Activated T-cell treated with anti-CD3 and anti-CD28 coated beads for 4 hours (primary cell): ENCODE measurements at regions not wholly inside any gene's neighbourhood (a gene's known extent, or its start where the extent isn't known, plus 50 kb on each side); places are given as distances from the start of the nearest gene placed in this dataset.
"Not testable (repeated sequence)": the region's sequence is repeated elsewhere in the genome, so short reads cannot be mapped to it uniquely, and the experiment has no call there.

Source experiments
- DNase-seq: peaks from one replicate; pipeline ENCODE4 v3.0.0-alpha.2; 2020

DNA sequence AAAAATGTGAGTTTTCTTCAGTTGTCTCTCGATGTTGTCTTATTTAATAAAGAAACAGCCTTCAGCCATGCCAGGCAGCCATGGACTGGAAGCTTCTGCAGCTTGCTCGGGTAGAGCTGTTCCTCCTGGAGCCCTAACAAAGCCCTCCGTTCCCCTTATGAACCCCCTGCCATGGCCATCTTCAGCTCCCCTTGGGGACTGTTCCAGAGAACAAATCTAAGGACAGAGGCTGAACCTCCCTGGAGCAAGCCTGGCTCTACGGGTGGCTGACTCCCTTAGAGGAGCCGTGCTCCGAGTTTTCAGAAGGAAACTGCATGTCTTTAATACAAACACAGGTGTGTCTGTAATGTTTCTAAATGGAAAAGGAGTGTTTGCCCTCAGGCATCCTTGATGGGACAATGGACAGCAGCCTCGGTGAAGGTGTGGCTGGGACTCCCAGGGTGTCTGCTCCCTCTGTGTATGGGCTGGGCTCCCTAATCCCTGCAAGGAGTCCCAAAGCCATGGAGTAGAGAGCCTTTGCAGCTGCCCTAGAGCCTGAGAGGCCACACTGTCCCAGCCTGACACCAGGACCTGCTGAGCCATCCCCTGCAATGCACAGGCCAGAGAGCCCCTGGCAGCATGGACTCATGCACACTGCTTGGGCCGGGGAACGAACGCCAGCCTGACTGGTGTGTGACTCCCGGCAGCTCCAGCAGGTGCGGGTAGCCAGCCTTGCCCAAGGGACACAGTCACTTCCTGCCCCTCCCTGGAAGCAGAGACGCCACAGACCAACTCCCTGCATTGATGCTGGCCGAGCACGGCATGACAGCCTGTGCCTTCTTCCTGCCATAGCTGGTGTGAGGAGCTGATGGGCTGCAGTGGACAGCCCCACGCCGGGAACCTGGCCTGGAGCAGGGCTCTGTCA lies 381.8 kb downstream of the TCERG1L start:
- DNase-seq = no peak

DNA sequence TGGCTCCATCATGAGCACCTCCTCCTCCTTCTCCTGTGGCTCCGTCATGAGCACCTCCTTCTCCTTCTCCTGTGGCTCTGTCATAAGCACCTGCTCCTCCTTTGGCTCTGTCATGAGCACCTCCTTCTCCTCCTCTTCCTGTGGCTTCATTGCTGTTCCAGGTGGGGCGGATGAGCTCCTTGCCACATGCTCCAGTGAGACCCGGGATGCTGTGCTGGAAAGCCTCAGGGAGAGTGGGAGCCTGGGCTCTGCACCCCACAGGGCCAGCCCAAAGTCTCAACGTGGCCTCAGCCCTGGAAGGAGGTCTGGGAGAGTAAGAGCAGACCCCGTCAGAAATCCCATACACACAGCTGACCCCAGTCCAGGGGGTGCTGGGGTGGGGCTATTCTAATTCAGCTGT lies 380.7 kb downstream of the TCERG1L start:
- DNase-seq = no peak

DNA sequence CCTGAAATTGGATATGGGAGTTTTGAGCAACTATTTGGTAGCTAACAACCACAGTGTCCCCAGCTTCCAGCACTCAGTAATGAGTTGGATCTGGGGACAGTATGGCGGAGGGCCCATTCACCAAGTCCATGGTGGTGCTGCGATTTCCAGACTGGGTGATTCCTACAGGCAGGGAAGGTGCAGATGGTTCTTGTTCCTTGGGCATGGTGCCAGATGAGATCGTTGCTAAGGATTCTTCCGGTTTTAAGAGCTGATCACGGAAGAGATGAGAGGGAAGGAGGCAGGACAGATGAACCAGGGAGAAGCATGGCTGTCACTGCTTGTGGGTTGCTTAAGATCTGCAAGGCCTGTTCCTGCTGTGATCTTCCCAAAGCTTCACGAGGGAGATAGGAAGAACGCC lies 380.3 kb downstream of the TCERG1L start:
- DNase-seq = no peak

DNA sequence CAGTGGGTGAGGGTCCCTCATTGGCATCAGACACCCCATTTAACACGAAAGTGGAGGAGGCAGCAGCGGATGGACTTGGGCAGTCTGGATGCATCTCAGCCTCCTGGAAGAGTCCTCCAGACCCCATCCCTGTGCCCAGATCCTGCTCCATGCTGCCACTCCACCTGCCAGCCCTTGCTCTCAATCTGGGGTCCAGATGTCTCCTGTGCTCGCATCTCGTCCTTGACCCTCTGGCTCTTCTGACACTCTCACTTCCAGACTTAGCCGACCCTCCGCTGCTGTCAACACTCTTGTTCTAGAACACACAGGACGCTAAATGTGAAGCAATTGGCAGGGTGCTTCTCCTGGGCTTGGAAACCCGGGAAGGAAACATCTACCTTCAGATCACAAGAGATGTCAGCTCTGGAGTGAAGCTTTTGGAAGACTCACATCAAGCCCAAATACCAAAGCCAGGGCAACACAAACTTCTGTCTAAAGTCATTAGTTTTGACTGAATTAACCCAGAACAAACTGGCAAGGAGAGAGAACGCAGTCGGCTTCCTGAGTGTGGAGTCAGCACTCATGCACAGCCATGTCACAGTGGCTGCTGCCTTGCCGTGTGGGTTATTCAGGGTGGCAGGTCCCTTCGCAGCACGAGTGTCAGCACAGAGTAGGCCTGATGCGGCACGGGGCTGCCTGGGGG lies 379.1 kb downstream of the TCERG1L start:
- DNase-seq = no peak

DNA sequence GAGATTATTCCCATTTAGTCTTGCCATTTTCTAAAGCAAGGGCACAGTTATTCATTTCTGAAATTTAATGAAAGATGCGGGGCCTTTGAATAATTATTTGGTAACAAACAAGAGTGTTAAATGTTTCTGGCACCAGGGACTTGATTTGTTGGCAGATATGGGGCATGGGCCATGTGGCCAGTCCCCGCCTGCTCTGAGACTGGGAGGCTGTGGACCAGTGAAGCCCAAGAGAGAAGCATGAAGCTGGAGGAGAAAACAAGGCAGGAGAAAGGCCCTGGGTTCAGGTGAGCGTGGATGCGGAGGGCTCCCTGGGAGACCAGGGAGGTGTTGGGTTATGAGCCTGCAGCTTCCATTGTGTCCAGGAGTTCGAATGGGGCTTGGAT lies 378.5 kb downstream of the TCERG1L start:
- DNase-seq = no peak

DNA sequence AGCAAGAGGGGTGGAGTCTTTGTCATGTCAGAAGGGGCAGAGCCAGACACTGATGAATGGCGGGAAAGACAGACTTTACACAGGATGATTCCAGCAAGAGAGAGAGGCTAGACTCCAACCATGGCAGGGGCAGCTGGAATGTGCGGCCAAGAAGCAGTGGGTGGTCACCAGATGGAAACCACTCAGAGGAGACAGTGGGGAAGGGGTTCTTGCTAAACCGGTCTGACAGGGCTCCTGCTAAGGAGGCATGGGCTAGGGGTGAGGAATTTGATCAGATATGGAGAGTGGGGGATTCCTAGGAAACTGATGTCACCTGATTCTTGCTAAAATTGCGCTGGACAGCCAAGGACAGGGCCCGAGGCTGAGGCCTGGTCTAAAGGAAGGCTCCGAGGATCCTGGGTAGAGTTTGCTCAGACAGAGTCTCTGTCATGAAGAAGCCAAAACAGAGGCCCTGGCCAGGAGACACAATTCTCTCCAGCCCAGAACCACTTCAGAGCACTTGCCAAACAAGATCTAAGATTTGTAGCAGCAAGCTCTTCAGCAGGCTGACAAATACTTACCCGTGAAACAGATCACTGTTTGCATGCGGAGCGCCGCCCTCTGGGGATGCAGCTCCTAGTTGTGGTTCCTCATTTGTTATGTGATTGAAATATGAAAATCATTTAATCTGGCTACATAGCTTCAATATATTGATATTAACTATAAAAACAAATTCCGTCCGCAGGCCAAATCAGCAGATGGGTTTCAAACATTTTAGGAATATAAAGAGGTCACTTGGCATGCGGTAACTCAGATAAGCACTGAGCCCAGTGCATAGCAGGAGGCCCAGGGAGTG lies 377.0 kb downstream of the TCERG1L start:
- no peak for DNase-seq

DNA sequence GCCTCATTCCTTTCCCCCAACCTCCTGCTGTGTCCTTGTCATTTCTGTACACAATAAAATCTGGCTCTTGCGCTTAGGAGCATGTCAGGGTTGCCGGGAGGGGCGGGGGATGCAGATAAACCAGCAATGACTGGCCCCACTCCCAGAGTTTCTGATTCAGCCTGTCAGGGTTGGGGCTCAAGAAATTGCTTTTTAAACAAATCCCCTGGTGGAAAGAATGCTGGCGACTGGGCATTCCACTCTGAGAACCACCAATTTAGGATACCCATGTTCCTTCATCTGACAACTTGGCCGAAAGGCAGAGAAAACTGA lies 376.4 kb downstream of the TCERG1L start:
- no peak for DNase-seq

DNA sequence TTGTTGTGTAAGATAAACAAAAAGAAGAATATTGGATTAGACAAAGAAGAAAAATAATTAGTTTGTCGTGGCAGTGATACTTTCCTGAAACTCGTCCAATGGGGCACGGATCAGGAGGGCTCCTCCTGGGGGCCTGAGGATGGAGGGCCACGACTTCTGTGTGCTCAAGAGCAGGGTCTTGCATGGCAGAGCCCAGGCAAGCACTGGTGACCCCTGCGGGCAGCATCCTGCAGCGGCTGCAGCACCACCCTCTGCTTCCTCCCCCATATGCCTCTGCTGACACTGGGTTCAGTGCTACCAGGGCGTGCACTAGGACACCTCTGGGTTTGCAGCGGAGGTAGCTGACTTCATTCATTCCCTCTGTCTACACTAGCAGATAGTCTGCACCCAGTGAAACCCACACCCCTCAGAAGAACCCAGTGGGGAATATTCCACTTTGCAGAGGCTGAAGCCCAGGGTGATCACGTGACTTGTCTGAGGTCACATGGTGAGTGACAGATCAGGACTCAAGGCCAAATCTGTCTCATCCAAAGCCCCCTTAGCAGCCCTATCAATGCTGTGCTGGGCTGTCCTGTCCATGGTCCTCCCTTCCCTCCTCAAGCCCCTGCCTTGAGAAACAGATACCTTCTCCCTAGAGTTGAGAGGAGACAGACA lies 375.5 kb downstream of the TCERG1L start:
- DNase-seq = no peak

DNA sequence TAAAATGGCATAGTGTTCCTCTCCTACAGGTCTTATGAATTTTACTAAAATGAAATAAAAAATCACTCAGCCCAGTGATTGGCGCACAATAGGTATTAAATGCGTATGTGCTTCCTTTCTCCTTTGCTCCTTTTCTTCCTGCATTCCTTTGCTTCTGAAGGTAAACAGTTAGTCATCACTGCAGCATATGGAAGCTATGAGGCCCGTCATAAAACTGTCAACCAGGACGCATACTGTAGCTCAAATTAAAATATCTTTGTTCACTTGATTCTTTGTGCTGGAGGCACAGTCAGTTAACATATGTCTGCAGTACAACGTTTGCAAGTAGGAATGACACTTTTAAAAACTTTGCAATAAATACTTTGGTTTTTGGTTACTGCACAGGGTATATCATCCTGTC lies 374.7 kb downstream of the TCERG1L start:
- no peak for DNase-seq

DNA sequence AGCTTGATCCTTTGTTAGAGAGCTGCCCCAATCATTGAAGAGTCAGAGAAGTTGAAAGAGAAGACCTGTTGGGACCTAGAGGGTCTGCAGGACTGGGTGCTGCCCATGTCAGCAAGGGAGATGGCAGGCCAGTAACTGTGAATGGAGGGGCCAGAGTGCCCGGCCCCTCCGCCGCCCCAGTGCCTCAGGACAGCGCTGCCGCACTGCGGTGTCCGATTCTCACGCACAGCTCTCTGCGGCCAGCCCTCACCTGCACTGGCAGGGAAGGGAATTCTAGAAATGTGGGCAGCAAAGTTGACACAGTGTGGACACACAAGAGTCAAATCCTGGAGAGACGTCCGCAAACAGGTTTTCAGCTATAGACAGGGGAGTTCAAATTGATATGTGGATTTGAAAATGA lies 373.5 kb downstream of the TCERG1L start:
- no peak for DNase-seq

DNA sequence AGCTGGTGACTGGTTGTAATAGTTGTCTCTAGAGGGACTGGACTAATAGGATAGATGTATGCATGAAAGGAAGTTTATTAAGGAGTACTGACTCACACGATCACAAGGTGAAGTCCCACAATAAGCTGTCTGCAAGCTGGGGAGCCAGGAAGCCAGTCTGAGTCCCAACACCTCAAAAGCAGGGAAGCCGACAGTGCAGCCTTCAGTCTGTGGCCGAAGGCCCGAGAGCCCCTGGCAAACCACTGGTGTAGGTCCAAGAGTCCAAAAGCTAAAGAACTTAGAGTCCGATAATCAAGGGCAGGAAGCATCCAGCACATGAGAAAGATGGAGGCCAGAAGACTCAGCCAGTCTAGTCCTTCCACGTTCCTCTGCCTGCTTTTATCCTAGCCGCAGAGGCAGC lies 372.6 kb downstream of the TCERG1L start:
- DNase-seq = not testable (repeated sequence)

DNA sequence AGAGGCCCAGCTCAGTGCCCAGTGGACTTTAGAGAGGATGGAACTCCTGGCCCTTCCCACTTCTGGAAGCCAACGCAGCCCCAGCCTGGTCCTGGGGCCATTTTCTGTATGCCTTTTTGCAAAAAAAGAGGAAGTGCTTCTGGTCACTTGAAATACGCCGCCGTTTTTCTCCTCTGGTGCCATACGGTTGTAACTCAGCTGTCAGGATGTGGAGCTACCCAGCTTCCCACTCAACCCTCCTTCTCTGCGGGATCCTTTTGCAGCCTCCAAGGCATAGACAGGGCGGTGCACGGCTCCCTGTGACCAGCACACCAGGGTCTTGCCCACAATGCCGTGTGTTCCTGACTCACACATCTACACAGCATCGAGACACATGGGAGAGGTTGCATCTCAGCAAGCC lies 369.6 kb downstream of the TCERG1L start:
- no peak for DNase-seq

DNA sequence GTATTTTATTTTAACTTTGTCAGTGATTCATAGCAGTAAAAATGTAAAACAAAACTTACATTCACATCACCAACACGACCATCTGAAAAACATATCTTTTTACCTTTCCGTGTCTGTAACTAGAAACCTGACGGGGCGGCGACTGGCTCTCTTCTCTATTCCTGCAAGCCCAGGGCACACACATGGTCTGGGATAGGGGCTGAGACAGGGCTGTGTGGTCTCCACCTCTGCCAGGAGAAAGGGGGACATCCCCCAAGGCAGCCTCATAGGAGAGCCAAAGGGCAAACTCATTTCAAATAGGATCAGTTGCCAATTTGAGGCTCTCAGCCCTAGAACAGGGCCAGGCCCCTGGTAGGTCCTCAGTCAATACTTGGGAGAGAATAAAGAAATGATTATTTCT lies 359.4 kb downstream of the TCERG1L start:
- DNase-seq = no peak

DNA sequence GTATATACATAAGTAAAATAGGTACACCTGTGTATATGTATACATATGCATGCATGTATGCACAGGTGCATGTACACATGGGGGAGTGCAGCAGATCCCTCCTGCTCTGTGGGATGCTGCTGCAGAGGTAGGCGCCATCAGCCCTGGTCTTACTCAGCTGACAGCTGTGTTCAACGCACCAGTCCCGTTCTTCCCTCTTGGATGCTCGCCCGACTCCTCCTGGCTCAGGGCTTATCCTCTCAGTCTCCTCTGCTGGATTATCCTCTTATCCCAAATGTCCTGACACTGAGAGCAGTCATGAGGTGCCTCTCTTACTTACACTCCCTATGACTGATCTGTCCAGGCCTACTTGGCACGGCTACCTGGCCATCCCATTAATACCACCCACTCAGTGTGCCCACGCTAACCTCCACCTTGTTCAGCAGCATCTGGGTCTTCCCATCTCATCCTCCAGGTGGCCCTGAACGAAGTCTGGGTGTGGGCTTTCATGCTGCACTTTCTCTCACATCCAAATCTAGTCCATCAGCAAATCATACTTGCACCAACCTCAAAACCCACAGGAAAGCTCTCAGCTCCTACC lies 357.1 kb downstream of the TCERG1L start:
- no peak for DNase-seq

DNA sequence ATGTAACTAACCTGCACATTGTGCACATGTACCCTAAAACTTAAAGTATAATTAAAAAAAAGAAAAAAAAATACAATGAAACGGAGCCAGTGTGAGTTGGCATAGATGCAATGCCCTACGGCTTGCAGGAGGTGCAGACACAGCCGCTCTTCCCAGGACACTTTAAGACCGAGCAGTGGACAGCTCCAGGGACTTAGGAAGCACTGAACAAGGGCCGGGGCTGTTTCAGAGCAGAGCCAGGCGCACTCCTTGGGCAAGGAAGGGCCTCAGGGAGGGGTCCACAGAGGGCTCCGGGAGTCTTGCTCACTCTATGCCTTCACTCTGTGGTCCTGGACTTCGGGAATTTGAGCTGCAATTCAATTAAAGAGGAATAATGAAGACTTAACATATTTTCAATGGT lies 355.3 kb downstream of the TCERG1L start:
- DNase-seq = no peak

DNA sequence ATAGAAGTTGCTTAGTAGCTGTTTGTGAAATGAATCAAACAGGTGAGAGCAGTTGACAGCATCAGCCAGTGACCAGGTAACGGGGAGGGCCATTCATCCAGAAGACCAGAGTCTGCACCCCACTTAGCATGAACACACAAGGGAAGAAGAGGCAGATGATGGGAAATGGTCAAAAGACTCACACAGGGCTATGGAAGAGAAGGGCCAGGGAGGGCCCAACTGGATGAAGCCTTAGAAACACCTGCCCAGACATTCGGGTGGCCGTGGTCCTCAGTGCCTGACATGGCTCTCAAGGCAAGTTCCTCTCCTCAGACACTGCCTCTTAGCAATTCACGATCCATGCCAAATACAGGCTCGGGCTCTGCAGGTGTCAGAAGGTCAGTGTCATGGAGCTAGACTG lies 354.1 kb downstream of the TCERG1L start:
- DNase-seq = no peak

DNA sequence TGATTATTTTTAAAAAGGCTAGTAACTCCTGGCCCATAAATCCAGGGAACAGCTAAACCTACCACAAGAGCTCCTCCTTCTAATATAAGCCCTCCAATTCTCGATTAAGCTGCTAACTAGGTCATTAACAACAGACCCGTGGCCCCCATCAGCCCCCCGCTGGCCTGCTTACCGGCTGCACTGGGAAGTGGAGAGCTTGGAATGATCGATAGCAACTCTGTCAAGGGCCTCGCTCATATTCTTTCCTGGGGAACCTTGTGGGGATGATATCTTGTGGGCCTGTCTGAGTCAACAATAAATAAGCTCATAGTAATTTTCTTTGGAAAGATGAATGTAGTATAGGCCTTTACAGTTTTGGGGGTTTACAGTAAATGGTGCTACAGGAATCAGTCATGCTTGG lies 353.5 kb downstream of the TCERG1L start:
- no peak for DNase-seq

DNA sequence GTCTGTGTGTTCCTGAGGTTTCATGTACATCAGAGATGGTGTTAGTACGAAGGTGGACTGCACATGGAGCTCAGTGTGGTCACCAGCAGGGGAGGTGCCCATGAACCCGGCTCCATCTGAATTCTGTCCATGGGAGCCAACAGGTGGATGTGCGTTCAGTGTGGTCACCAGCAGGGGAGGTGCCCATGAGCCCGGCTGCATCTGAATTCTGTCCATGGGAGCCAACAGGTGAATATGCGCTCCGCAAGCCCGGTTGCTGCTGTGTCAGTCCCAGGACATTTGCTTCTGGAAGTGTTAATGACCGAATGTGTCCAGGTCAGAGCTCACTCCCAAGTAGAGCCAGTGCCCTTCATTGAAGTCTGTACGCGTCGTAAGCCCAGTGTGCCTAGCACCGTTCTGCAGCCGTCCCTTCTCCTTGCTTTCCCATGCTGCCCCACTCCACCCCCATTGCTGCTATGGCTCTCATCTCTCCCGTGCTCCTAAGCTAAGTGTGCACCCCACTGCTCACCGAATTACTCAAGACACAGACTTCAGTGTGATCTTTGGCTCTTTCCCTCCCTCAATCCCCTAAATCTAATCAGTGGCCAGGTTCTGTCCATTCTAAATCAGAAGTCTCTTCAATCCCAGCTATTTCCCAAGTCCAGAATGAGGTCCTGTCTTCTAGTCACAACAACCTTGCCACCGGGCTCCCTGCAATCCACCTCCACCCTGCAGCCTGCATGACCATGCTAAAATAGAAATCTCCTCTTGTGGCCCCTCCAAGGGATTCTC lies 352.4 kb downstream of the TCERG1L start:
- DNase-seq = no peak

DNA sequence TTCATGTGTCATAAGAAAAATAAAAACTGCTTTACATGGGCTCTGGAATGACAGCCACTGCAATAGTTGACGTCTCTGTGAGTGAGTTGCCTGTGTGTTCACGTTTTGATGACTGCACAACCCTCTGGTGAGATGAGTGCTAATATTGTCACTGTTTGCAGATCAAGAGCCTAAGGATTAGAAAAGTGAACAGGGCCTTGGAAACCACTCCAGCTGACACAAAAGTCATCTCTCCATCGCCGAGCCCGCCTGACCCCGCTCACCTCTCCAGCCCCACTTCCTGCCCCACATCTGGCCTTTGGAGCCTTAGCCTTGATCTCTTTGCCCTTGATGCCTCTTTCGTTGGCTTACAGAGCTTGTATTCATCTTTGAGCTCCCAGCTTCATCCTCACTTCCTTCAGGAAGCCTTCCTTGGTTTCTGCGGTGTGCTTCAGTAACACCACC lies 351.7 kb downstream of the TCERG1L start:
- DNase-seq = no peak

DNA sequence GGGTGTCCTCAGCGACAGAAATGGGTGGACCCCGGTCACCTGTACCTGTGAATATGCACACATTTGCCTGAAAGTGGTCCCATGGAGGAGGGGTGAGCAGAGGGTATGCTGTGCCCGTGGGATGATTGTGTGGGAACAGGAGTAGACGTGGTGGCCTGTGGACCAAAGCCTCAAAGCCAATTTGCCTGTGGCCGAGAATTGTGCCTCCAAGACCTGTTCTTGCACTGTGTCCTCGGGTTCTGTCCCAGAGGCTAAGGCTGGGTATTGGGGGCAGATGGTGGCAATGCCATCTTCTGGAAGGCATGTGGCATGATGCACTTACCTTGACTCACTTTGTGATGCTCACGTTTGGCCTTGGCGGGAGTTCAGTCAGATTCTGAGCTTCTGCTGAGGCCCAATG lies 351.0 kb downstream of the TCERG1L start:
- no peak for DNase-seq

DNA sequence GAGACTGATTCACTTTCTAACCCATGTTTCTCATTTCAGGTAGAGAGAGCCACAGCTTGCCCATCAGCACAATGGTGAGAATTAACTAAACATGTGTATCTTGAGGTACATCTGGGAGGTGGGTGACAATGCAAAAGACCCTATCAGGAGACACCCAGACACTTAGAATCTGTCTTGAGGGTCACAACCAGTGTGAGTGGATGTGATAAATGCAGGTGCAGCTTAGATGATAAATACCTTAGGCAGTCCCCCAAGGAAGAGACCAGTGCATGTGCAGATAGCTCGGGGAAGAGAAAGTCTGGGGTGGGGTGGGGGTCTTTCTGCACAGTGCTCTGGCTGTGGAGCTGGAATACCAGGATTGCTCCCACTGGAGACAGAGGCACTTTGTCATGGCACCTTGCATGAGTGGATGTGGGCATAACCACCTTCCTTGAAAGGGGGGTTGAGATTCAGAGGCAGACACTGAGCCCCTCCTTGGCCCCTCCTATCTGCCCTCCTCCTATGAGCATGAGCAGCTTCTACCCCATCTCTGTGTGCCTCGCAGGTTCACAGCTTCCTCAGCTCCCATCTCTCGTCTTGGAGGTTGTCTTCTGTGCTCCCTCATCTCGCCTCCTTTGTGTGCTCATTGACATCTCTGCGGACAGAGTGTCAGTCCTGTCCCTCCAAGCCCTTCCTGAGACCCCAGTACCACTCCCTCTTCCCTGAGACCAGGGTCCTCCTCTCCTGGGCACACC lies 349.8 kb downstream of the TCERG1L start:
- no peak for DNase-seq
